GM19452 (cell line): ENCODE measurements at regions not wholly inside any gene's neighbourhood (a gene's known extent, or its start where the extent isn't known, plus 50 kb on each side); places are given as distances from the start of the nearest gene placed in this dataset.

ENCODE experiments used
- ATAC-seq: cut with Tn5 transposase; IDR thresholded peaks from one replicate; pipeline ENCODE4 v1.9.1; 2021; ENCODE audit not compliant: unreplicated experiment

DNA sequence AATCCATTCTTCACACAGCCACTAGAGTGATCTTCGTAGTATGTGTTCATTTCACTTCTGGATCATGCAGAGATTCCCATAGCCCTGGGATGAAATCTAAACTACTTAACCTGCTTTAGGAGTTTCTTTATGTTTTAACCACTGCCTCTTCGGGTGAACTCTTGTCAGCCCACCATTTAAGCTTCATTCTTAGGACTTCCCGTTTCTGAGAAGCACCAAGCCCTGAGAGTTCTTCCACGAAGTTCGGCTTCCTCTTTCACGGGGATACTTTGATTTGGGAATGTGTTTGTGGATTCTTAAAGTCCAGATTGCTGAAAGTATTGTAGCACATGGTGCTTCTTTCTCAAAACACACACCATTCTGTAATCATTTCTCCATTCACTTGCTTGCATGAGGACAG is 205.0 kb downstream of the UBE2E3 start:
- no peak for ATAC-seq

DNA sequence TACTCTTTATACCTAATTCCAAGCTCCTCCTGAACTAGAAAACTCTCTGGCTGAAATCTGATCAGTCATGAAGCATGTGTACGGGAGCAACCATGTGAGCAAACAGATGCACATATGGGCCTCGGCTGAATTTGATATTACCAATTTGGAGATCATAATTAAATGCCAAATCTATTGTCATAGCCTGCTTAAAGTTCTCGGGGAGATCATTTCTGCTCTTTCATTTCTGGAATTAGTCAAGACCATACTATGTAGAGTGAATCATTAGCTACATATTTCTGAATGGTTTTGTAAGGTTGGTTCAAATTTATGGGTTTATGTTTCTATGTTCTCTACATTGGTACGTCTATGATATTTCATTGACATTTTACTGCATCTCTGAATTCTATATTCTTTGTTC is 205.5 kb downstream of the UBE2E3 start:
- ATAC-seq: no peak

DNA sequence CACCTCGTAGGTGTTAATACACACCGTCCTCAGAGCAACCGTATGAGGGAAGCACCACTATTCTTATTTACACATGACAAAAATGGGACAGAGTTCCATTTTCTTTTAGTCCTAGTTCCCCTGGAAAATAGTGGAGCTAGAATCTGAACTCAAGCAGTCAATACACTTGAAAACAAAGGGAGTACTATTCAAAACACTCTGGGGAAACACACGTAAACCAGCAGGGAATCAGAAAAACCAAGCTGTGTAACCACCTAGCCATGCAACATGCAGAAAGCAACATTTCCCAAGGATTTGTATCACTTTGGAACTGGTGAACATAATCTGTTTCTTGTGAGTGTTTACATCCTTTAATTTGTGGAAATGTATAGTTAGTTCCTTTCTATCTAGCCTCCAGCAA is 208.2 kb downstream of the UBE2E3 start:
- no peak for ATAC-seq

DNA sequence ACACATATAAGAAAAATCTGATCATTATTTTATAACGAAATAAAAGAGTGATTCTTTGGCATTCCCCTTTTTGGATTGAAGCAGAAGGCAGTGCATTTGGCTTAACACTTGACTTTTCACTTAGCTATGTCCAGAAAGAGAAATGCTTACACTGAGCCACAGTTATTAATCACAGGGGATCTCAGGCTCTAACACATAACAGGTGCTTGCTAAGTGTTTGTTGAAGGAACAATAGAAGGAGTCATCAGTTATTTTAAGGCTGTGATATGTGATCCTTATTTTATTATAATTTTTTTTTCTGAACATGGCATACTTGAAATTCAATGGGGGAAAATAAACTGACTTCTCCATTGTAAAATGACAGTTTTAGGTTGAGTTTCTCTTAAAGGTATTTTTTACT is 209.5 kb downstream of the UBE2E3 start:
- no peak for ATAC-seq

DNA sequence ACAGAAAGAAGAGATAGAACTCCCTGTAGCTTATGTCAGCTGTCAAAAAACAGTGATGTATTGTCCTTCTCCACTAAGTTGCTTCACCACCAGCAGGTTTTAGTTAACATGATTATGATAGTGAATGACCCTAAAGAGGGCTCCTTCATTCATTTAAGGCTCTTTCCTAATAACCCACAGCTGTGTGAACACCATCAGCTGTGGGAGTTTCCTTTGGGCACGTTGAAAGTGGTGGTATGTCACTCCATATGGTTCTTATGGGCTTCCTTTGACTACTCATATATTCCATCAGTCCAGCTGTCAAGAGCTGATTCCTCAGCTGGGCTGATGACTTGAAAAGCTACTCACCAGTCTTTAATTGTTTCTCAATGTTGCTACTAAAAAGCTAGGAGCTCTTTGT is 210.3 kb downstream of the UBE2E3 start:
- ATAC-seq: no peak

DNA sequence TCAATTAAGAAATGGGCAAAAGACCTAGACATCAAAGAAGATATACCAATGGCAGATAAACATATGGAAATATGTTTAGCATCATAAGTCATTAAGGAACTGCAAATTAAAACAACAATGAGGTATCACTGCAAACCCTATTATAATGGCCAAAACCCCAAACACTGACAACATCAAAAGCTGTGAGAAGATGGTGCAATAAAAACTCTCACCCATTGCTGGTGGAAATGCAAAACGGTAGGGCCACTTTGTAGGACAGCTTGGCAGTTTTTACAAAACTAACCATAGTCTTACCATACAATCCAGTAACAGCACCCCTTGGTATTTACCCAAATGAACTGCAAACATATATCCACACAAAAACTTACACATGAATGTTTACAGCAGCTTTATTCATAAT is 213.1 kb downstream of the UBE2E3 start:
- no peak for ATAC-seq

DNA sequence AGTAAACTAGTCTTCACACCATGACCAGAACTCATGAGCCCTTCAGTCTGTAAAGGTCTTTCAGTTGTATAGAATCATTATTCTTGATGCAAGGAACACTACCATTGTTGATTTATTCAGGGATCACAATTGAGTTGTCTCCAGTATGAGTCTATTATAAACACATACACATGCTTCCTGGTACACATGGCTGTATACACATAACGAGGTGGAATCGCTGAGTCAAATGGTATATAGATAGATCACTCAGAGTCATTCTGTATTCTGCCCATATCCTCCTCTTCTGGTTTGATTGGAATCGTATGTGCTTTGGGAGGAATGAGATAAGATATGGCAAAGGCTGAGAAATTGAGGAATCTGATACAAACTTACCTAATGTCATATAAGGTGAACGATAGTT is 216.0 kb downstream of the UBE2E3 start:
- ATAC-seq: no peak

DNA sequence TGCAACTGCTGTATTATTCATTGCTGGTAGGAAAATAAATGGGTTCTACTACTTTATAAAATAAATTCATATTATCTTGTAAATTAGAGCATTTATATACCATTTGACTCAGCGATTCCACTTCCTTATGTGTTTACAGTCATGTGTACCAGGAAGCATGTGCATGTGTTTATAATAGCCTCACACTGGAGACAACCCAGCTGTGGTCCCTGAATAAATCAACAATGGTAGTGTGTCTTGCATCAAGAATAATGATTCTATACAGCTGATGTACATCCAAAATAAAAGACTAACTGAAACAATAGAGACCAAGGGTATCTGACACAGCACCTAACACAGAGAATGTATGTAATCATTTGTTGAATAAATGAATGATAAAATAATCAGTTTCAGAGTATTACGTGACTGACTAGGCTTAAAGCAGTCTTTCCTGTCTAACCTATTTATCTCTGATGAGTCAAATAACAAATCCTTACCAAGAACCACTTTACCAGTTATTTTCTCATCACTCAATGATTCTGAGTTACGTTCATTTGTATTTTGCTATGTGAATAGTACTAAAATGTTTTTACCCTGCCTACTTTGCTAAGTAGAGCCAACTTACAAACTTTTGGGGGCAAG is 216.8 kb downstream of the UBE2E3 start:
- no peak for ATAC-seq

DNA sequence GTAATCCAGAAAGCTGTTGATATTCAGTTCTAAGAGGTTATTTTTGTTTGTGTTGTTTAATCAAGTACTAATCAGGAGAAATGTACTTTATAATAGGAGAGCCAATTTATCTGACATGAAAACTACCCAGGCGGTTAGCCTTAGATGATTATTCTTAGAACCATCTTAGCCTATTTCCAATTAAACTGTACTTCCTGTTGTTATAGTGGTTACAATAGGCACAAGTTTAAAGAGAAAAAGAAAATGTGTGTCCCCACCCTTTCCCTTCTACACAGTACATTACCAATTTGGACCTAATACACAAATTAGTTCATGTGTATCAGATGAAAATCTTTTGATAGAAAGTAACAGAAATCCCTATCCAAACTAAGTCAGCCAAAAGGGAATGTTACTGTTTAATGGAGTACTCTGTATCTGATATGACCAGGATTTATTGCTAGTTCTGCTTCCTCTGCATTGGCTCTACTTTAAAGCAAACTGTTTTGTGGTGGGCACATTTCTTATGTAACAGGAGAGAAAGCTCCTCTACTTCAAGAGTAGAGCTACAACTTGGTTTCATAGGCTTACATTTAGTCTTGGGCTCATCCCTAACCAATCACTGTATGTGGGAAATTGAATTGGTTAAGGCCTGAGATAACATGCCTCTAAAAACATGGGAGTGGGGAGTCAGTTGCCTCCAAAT is 217.9 kb downstream of the UBE2E3 start:
- no peak for ATAC-seq

DNA sequence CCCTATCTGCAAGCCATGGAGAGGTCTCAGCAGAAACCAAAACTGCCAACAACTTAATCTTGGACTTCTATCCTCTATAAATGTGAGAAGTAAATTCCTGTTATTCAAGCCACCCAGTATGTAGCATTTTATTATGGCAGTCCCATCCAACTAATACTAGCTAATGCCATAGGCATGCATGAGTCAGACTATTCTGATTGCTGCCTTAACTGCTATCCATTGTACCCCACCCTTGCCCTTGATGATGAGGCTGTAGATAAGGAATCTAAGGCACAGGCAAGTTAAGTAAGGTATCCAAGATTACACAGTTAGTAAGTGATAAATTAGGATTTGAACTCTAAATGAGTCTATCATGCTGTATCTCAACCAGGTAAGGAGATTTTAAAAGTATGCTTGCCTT is 223.0 kb downstream of the UBE2E3 start:
- no peak for ATAC-seq

DNA sequence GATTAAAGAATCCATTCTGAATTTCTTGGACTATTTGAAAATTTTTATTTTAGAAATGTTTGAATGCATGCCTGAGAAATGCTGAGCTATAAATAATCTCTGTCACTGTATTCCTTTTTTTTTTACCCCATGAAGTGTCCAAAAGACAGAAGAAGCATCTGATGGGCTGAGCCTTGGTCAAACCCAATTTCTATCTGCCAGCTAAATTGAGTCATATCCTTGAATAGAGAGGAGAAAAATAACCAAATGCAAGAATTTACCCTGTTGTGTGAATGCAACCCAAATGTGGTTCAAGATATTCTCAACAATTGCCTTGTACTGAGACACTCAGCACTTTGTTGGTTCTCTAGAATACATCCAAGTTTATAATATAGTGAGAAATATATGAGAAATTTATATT is 223.5 kb downstream of the UBE2E3 start:
- ATAC-seq: no peak

DNA sequence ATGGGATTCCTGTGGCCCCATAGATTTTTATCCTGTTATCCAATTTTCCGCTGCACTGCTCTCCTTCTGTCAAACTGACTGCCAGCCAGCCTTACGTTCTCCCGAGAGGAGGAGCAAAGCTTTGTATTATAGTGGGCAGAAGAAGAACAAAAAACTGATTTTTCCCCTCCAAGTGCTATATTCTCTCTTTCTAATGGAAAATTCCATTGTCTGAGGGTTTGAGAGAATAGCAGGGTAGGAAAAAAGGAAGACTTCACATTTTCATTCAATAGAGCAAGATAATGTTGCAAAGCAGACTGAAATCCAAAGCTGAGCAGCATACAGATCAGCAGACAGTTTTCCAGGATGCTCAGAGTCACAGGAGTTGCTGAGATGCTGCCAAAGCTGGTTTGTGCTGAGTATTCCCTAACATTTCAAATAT is 238.0 kb downstream of the UBE2E3 start:
- ATAC-seq: no peak

DNA sequence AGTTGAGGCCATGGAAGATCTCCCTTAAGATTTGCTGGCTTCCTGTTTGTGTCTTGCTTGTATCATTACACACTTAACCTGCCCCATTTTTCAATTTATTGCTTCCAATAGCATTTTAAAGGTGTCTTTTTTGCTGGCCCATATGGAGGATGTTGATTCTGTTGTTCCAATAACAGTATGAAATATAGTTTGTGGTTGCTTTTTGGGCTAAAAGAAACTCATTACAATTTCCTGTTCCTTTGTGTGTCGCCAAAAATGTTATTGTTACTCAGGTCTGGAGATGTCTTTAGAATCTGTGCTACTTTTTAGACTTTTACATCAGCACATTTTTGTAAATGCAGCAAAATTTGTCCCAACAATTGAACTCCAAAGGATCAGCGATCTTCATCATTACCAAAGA is 234.0 kb upstream of the ITGA4 start:
- no peak for ATAC-seq

DNA sequence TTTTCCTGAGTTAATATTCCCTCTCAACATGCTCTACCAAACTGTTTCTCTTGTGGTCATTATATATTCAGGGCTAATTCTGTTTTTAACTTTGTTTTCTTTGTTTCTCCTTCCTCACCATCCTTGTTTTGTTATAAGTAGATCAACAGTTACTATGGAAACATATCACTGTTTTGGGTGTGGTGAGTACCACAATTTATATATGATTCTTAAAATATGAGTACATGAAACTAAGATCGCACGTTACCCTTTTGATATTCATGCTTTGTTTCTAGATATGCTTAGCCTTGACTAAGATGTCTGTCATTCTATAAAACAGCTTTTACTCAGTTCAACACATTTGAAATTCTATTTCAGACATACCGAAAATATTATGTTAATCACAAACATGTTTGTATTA is 232.3 kb upstream of the ITGA4 start:
- ATAC-seq: no peak

DNA sequence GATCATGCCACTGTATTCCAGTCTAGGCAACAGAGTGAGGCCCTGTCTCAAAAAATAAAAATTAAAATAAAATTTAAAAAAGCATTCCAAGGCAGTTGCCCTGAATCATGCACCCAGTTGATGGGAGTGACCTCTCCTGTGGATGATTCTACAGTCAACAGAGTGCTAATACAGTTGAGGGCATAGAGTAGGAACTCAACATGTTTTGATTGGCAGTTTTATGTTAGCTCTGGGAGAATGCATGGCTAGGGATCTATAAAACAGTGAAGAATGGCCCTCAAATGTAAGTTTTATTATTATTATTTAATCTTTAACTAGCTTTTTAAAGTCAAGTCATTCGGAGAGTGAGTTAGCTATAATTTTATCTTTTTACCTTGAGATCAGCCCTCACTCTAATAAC is 228.5 kb upstream of the ITGA4 start:
- no peak for ATAC-seq

DNA sequence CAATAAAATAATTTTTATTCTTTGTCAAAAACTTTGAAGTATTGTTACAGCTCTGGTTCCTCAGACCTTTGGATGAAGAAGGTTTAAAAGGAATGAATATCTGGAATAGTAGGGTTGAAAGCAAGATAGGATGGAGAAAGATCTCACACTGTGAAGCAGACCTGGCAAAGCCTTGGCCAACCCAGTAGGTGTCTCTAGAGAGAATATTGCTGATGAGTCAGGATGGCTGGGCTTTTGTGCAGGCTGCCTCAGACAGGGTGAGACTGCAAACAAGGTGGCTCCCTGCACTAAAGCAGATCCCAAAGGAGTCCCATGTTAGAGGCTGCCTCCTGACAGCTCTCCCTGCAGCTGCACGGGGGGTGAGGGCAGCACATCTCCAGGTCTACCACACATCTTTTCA is 226.0 kb upstream of the ITGA4 start:
- no peak for ATAC-seq

DNA sequence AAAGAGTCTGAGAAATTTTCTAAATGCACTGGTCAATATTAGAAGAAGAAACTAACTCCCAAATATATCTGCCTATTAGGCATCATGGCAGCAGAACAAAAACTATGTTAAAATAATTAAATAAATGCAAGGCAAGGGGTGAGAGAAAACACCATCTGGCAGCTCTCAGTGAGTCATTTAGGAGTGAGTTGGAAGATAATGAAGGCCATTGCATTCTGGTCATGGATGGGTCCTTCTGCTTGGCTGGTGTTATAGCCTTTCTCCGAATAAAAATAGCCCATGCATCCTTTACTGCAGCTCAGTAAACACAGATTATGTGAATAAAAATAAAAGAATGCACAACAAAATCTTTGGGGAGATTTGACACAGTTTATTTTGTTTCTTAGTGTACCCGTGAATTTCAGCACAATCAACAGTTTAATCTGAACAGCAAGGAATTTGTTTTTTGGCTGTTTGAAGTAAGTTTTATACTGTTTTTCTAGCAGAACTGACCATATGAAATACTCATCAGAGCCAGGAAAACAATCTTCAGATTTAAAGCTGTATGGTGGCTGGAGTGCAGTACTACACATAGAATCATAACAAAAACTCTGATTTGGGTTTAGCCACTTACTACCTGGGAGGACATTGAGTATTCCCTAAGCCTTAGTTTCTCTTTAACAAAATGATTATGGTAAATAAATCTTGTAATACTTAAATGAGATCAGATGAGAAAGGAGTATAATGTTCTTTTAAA is 225.1 kb upstream of the ITGA4 start:
- ATAC-seq: no peak

DNA sequence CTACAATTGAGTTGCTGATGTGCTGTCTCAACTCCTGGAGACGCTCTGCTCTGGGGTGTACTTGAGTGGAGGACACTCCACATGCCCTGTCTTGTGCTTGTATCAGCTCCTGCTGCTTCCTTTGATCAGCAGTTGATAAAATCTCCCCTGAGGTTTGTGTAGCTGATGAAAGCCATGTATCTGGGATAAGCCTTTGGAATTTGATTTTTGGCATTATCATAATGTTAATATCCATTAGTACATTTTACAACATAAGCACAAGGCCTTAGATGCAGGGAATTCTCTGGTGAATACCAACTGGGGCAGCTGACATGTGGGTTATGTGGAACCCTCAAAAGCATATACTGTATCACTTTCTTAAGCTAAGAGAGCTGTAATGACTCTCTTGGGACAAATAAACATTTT is 222.7 kb upstream of the ITGA4 start:
- ATAC-seq: no peak

DNA sequence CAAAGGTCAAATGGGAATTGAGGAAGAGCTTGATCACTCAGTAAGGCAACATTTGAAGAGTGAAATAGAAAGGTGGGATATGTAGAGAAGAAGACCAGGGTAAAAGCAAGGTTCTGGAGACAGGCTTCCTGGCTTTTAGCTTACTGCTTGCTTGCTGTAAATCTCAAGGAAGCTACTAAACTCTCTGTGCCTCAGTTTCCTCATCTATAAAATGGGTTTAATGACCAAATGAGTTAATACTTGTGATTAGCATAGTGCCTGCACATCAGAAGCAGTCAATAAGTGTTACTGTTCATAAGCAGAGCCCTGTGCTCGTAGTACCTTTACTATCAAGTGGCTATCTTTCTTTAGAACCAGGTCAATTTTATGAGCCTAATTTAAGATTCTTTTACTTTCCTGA is 222.2 kb upstream of the ITGA4 start:
- no peak for ATAC-seq

DNA sequence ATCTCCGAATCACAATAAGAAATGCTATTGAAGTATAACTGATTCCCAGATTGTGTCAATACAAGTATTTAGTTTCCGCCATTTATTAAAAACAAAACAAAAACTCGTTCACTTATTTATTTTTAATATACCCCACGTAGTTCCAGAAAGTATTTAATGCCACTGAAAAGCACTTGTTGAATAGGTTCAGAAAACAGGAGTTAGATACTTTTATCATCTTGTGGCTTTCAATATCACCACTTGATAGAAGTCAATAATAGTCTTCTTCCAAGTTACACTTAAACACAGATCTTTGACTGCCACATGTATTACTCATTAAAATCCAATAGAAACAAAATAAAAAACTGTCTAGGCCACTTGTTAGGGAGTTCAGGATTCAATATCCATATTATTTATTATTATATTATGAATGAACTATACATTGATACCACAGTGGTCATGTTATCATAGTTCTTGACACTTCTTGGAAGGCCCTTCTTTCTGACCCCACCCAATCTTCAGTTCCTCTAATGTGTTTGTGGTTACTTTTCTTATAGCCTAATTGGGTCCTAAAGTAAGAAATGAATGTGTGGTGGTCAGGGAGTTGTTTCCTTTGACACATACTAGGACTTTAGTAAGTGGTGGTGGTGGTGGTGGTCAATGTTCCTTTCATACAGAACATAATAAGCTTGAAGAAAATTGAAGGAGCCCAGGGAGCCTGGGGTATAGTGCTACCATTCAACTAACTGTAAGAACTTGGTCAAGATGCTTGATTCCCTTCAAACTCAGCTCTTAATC is 221.3 kb upstream of the ITGA4 start:
- peak; percentile 99 for ATAC-seq

DNA sequence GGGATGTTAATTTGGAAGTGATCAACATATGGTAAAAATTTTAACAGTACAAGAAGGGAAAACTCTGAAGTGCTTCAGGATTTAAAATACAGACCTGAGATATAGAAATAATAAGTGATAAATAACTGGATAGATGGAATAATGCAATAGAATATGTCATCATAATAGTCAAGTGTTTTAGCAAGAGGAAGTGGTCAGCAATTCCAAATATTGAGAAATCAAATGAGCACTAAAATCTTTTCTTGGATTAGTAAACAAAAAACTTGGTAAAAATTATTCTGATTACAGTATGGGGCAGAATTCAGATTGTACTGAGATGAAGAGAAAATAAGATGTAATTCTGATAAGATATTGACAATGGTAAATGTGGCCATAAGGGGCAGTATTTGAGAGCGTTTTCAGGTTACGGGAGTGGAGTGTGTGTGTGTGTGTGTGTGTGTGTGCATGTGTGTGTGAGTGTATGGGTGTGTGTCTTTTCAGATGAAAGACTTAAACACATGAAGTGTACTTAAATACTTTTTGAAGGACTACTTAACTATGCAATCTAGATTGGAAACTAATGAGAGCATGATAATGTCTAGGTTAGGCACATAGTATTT is 217.9 kb upstream of the ITGA4 start:
- no peak for ATAC-seq
